ENCODE measurements at regions not wholly inside any gene's neighbourhood (a gene's known extent, or its start where the extent isn't known, plus 50 kb on each side); places are given as distances from the start of the nearest gene placed in this dataset.

- Histone ChIP-seq H3K9ac (ENCODE audit: low read depth, low read length) (no peak overlapping the region), H3K27me3 (ENCODE audit: control insufficient read depth, insufficient read depth, low read length) (no peaks in the 10 kb centered on the region), H3K27ac (ENCODE audit: low read depth, low read length) (no peak overlapping the region), H3K4me3 (ENCODE audit: low read depth, low read length) (no peak overlapping the region), H3K9me3 (ENCODE audit: control insufficient read depth, insufficient read depth, low read length) (peaks cover 11% of the 10 kb centered on the region), H3K36me3 (ENCODE audit: control insufficient read depth, insufficient read depth, low read length) (no peaks in the 10 kb centered on the region), H3K4me1 (ENCODE audit: control insufficient read depth, insufficient read depth, low read length) (no peaks in the 10 kb centered on the region)
Measured at GRCh38 chr20:19141998-19142397, 70.4 kb upstream of the SLC24A3 start.

- no peaks in the 10 kb centered on the region for H3K36me3 ChIP-seq (ENCODE audit: control insufficient read depth, insufficient read depth, low read length)
Measured at GRCh38 chr20:19143890-19144289, 68.6 kb upstream of the SLC24A3 start.

DNA sequence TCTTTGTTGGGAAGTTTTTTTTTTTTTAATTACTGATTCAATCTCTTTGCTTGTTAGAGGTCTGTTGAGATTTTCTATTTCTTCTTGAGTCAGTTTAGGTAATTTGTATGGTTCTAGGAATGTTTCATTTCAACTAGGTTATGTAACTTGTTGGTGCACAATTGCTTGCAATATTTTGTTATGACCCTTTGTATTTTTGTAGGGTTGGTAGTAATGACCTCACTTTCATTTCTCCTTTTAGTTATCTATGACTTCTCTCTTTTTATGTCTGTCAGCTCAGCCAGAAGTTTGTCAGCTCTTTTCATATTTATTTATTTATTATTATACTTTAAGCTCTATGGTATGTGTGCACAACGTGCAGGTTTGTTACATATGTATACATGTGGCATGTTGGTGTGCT, 51.1 kb upstream of the SLC24A3 start:
- Histone ChIP-seq H3K36me3 (ENCODE audit: control insufficient read depth, insufficient read depth, low read length) (no peaks in the 10 kb centered on the region), H3K4me3 (ENCODE audit: low read depth, low read length) (no peak overlapping the region), H3K27ac (ENCODE audit: low read depth, low read length) (no peak overlapping the region), H3K27me3 (ENCODE audit: control insufficient read depth, insufficient read depth, low read length) (no peaks in the 10 kb centered on the region), H3K9ac (ENCODE audit: low read depth, low read length) (no peak overlapping the region), H3K4me1 (ENCODE audit: control insufficient read depth, insufficient read depth, low read length) (no peaks in the 10 kb centered on the region), H3K9me3 (ENCODE audit: control insufficient read depth, insufficient read depth, low read length) (no peaks in the 10 kb centered on the region)

More at GRCh38 chr20:19143890-19144289, 68.6 kb upstream of the SLC24A3 start:
- Histone ChIP-seq H3K9ac (ENCODE audit: low read depth, low read length) (no peak overlapping the region), H3K27me3 (ENCODE audit: control insufficient read depth, insufficient read depth, low read length) (no peaks in the 10 kb centered on the region), H3K4me1 (ENCODE audit: control insufficient read depth, insufficient read depth, low read length) (no peaks in the 10 kb centered on the region), H3K4me3 (ENCODE audit: low read depth, low read length) (no peak overlapping the region), H3K27ac (ENCODE audit: low read depth, low read length) (no peak overlapping the region), H3K9me3 (ENCODE audit: control insufficient read depth, insufficient read depth, low read length) (peaks cover 6% of the 10 kb centered on the region)

Data from HUES48 (cell line).